22Rv1 (cell line): ENCODE measurements at regions not wholly inside any gene's neighbourhood (a gene's known extent, or its start where the extent isn't known, plus 50 kb on each side); places are given as distances from the start of the nearest gene placed in this dataset.

Experiments
- ZFX ChIP-seq: fragments of 450-650 bp; IDR thresholded peaks from 2 replicates; pipeline ENCODE4 v1.6.1; 2017; ENCODE audit warnings: antibody characterized with exemption, borderline replicate concordance
- TF ChIP-seq, protein P1 (sequence below): fragments of 450-650 bp; IDR thresholded peaks from 2 replicates; pipeline ENCODE4 v1.5.1; 2017; ENCODE audit warnings: mild to moderate bottlenecking

DNA sequence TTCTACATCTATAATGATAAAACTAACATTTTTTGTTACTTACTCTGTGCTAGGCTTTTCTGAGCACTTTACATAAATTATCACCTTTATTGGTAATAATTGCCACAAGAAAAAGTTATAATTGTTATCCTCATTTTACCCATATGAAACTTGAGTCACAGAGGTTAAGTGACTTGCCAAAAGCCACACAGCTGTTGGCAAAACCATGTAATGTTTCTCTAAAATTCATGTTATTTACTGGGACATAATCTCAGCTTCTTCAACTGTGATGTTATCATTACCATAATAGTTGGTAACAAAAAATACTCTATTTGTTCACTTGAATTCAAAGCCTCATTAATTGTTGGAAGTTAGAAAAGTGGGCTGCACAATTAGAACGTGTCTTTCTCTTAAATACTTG, 437.3 kb downstream of the BRINP1 start:
- TF ChIP-seq, protein P1, sequence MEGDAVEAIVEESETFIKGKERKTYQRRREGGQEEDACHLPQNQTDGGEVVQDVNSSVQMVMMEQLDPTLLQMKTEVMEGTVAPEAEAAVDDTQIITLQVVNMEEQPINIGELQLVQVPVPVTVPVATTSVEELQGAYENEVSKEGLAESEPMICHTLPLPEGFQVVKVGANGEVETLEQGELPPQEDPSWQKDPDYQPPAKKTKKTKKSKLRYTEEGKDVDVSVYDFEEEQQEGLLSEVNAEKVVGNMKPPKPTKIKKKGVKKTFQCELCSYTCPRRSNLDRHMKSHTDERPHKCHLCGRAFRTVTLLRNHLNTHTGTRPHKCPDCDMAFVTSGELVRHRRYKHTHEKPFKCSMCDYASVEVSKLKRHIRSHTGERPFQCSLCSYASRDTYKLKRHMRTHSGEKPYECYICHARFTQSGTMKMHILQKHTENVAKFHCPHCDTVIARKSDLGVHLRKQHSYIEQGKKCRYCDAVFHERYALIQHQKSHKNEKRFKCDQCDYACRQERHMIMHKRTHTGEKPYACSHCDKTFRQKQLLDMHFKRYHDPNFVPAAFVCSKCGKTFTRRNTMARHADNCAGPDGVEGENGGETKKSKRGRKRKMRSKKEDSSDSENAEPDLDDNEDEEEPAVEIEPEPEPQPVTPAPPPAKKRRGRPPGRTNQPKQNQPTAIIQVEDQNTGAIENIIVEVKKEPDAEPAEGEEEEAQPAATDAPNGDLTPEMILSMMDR = no peak
- TF ChIP-seq ZFX = no peak
